Dedifferentiated amniotic fluid mesenchymal stem cell (primary cell): ENCODE measurements at regions not wholly inside any gene's neighbourhood (a gene's known extent, or its start where the extent isn't known, plus 50 kb on each side); places are given as distances from the start of the nearest gene placed in this dataset.

ENCODE experiments used
- DNase-seq: peaks from one replicate; pipeline ENCODE4 v3.0.0-alpha.2; 2016; ENCODE audit errors: extremely low spot score

GRCh38 chr2:204431529-204431928 lies 113.7 kb upstream of the PARD3B start:
- DNase-seq = no peak

GRCh38 chr2:204432196-204432595 lies 113.1 kb upstream of the PARD3B start:
- DNase-seq = no peak

DNA sequence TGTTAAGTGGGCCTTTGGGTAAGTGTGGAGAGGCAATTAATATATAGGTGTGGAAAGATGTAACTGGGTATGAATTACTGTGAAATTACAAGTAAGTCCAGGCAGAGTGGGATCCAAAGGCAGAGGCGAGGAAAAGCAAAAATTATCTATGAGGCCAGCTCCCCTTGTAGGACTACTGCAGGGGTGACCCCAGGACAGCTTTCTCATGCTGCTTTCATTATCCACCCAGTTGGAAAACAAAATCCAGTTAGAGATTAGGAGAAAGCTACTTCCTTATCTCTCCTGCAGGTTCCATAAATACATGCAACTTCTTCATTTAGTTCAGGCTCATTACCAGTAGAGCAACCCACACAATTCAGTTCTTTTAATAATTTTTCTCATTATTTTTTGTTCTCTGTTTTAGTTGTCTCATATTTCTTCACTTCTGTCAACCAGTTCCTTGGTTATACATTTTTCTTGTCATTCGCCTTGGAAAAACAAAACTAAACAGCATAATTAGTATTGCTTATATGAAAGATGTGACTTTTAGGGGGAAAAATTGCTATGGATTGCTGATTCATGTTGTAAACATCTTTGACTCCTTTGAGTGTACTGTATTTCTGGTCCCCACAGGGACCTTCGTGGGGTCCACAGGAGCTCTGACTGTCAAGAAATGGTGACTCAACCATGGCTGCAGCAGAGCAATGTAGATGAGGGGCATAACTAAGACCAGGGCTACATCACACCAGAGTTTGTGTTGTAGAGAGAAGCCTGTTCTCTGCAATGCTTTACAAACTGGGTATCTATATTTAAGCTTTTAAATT lies 110.4 kb upstream of the PARD3B start:
- no peak for DNase-seq

DNA sequence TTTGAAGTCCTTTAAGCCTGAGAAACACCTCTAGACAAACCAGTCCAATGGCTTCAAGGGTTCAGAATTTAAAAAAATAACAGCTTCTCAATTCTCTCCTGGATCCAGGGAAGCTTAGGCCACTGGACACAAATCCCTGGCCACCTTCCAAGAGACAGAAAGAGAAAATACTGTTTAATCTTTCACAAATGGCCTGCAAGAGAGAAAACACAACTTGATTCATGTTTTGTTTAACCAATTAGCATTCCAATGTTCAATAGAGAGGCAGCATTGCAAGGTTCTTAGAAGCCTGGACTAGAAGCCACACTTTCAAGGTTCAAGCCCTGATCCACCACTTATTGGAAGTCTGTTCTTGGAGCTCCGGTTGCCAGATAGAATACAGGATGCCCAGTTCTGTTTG lies 109.0 kb upstream of the PARD3B start:
- DNase-seq = no peak

GRCh38 chr2:204437408-204437807 lies 107.9 kb upstream of the PARD3B start:
- no peak for DNase-seq

- no peak for DNase-seq
Observed at GRCh38 chr2:204437815-204438756, 107.2 kb upstream of the PARD3B start.

GRCh38 chr2:204441316-204441715 lies 104.0 kb upstream of the PARD3B start:
- no peak for DNase-seq

DNA sequence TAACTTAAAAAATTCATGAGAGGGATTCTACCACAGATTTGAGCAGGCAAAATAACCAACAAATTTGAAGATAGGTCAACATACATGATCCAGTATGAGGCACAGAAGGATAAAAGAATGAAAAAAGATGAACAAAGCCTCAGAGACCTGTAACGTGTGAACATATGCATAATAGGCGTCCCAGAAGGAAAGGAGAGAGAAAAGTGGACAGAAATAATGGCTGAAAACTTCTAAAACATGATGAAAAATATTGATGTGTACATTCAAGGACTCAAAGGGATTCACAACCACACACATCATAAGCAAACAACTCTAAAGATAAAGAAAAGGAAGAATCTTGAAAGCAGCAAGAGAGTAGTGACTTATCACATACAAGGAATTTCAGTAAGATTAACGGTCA lies 100.1 kb upstream of the PARD3B start:
- no peak for DNase-seq

- DNase-seq = no peak
Observed at GRCh38 chr2:204447722-204448121, 97.6 kb upstream of the PARD3B start.

DNA sequence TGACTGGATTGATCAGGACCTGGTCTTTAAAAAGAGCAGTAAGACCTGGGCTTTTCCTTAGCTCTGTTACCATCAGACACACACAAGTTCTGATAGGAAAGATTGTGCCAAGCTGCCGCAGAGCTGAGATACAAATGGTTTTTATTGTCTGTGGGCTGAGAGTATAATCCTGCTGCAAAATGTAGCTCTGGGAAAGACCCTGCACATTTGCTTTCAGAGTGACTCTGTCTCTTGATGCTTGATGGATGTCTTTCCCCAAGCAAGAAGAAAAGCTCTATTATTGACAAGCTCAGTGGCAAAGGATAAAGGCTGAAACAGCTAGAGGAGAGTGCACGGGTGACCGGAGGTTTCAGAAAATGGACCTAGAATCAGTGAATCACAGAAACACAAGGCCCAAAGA lies 95.3 kb upstream of the PARD3B start:
- no peak for DNase-seq

- DNase-seq = no peak
Observed at GRCh38 chr2:204451766-204452165, 93.5 kb upstream of the PARD3B start.

DNA sequence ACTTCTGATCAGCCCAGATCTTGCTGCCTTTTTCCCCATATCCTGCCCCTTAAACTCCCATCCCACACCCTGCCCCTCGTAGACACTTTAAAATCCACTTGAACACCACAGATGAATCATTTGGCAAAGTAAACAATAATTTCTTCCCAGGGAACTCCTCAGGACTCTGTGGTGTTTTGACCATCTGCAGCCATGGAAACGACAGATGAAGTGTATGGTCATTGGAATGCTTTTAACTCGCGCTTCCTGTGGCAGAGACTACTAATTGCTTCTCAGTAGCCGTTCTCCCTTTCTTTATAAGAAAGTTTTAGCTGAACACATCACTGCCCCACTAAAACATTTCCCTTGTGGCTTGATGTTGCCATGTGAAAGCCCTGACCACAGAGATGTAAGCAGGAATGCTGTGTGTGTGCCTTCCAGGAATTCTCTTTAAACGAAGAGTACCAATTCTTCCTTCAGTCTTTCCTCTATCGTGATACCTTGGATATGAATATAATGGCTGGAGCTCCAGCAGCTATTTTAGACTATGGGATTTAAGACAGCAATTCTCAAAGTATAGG lies 92.7 kb upstream of the PARD3B start:
- peak; percentile 96 for DNase-seq

DNA sequence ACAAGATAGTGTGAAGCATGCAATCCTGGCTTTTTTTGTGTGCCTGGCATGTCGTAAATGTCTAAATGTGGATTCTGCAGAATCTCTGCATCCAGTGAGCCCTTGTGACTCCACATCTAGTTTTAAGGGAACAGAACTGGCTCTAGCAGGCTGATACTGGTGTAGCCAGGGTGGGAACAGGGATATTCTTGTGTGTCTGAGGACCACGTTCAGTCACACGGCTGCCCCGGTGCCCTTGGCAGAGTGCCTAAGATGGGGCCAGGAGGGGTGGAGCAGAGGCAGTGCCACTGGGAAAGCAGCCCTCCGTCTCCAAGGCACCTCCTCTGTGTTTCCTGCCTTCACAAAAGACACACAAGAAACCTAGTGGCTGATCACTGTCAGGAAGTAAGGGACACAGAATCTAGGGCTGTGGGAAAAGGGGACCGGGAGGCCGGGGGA lies 91.5 kb upstream of the PARD3B start:
- DNase-seq = no peak

DNA sequence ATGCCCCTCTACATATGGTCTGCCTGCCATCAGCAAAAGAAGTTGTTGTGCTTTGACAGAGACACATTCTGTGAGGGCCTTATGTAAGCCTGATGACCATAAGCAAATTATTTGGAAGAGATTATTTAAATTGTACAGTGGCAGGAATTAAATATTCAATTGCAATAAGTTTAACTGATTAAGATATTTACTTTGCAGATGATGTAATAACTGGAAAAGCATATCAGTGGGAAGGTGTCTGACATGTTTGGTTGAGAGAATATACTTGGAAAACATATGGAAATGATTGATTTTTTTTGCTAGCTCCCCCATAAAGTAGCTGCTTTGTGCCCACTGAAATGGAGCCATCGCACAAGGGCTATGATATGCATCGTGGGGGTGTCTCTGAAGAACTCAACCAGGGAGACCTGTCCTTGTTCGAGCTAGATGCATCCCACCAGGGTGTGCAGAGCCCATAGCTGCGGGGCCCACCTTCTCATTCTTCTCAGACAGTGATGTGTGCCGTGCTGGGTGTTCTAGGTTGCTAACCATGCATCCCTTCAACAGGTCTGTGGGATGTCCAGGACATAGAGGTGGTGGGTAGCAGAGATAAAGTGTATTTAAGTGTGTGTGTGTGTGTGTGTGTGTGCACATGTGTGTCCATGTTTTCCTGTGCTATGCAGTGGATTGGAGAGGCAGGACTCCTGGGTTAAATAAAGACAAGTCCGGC lies 90.4 kb upstream of the PARD3B start:
- DNase-seq = no peak

GRCh38 chr2:204468746-204469429 lies 76.4 kb upstream of the PARD3B start:
- peak; percentile 89 for DNase-seq

DNA sequence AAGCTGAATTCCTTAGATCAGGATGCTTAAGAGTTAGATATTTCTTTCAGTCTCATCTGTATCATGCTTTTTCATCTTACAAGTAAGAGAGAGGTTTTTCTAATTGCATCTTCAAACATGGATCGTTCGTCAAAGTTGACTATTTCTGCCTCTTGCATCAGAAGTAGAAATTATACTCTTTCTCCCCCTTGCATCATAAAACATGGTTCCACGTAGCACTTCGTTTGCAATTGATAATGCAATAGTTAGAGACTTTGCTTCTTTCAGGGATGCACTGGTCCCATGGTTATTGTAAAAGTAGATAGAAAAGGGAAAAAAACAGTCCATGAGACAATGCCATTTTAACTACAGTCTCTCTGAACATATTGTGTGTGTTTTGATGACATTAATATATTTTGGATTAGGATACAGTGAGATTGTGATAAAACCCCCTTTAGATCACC lies 75.1 kb upstream of the PARD3B start:
- DNase-seq = peak; percentile 65

GRCh38 chr2:204470621-204471196 lies 74.6 kb upstream of the PARD3B start:
- no peak for DNase-seq

DNA sequence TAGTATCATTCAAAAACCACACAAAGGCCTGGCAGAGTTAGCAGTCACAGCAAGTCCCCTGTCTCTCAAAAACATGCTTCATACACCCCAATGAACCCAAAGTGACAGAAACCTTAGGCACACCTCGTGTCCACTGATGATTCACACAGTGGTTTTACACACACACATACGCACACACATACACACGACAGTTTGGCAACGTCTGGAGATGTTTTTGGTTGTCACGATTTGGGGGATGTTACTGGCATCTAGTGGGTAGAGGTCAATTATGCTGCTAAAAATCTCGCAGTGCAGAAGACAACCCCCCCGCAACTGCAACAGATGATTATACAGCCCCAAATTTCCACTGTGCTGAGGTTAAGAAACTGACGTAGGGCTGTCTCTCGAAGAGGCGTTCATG lies 72.9 kb upstream of the PARD3B start:
- DNase-seq = no peak

- no peak for DNase-seq
Observed at GRCh38 chr2:204473224-204473623, 72.1 kb upstream of the PARD3B start.

GRCh38 chr2:204475399-204475798 lies 69.9 kb upstream of the PARD3B start:
- no peak for DNase-seq
